OCI-LY3 (cell line): ENCODE measurements at regions not wholly inside any gene's neighbourhood (a gene's known extent, or its start where the extent isn't known, plus 50 kb on each side); places are given as distances from the start of the nearest gene placed in this dataset.

Source experiments
- CTCF ChIP-seq: fragments of 200-600, 300-600 bp; sonication (generic); IDR thresholded peaks from 2 replicates; pipeline ENCODE4 v1.5.1; 2014; ENCODE audit warnings: antibody characterized with exemption, low read length, low read depth
- EZH2phosphoT487 ChIP-seq: fragments of 200-600 bp; shearing (Covaris generic); IDR thresholded peaks from 2 replicates; pipeline ENCODE4 v1.6.1; 2018; ENCODE audit warnings: antibody characterized with exemption, mixed run types, low read depth

- TF ChIP-seq CTCF = no peak
- no peak for TF ChIP-seq EZH2phosphoT487
These were observed 85.5 kb upstream of the AKR1E2 start for GRCh38 chr10:4740471-4740870.
